ENCODE measurements at regions not wholly inside any gene's neighbourhood (a gene's known extent, or its start where the extent isn't known, plus 50 kb on each side); places are given as distances from the start of the nearest gene placed in this dataset.
"Not testable (repeated sequence)": the region's sequence is repeated elsewhere in the genome, so short reads cannot be mapped to it uniquely, and the experiment has no call there.

- no peak for DNase-seq (ENCODE audit: low read depth)
Observed at GRCh38 chr2:36163520-36164254, 191.9 kb upstream of the CRIM1 start.

- not testable (repeated sequence) for DNase-seq (ENCODE audit: low read depth)
Observed at GRCh38 chr2:36157093-36157492, 198.5 kb upstream of the CRIM1 start.

DNA sequence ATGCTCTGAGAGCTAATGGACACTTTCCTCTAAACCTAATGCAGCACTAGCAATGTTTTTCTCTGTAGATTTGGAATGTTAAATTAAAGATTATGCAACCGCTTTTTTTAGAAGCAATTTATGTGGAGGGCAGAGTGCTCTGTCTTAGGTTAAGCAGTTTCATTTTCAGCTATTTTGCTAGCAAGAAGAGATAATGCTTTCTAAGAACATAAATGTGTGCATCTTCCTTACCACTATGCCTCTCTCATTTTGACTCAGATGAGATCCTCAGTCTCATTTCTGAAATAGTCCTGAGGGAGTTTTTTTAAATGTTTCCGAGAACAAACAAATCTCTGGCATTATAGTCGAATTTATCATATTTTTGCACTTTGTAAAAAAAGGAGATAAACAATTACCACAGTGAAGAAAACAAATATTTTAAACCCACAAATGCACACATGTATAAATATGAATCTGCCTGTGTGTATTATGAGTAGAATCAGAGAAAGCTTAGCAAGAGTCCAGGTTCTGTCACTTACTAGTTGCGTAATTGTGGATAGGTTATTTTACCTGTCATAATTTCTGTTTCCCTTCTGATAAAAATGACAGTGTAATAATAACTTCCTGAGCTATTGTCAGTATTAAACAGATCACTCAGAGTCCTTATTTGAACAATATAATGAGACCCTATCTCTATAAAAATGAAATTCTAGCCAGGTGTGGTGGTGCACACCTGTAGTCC, 207.7 kb upstream of the CRIM1 start:
- DNase-seq (ENCODE audit: low read depth), result no peak

- no peak for DNase-seq (ENCODE audit: low read depth)
Observed at GRCh38 chr2:36146765-36147164, 208.8 kb upstream of the CRIM1 start.

GRCh38 chr2:36140391-36140790, 215.2 kb upstream of the CRIM1 start:
- DNase-seq (ENCODE audit: low read depth), result no peak

DNA sequence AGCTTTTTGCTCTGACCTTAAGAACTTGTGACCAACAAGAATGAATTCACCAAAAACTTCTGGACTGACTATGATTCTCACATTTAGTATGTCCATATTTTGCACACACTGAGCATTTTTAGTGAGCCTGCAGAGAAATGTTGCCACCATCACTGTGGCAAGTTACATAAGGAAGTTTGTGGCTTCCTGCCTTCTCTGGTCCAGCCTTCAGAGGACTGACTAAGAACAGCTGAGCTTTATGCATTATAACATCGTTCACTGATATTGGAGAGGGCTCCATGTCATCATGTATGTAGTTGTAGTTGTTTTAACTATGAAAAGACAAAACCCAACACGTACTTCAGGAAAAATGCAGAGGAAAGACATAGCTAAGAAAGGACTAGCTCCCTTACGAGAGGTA, 218.0 kb upstream of the CRIM1 start:
- DNase-seq (ENCODE audit: low read depth), result no peak

DNA sequence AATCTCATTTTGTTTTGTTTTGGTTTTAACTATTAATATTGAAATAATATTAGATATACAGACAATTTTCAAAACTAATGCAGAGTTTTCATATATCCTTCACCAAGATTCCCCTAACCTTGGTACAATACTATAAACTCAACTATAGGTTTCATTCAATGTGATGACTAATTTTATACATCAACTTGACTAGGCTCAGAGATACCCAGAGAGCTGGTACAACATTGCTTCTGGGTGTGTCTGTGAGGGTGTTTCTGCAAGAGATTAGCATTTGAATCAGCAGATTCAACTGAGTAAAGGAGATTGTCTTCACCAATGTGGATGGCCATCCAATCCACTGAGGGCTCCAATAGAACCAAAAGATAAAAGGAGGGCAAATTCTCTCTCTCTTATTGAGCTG, 221.3 kb upstream of the CRIM1 start:
- no peak for DNase-seq (ENCODE audit: low read depth)

- no peak for DNase-seq (ENCODE audit: low read depth)
Observed at GRCh38 chr2:36128359-36128758, 227.2 kb upstream of the CRIM1 start.

DNA sequence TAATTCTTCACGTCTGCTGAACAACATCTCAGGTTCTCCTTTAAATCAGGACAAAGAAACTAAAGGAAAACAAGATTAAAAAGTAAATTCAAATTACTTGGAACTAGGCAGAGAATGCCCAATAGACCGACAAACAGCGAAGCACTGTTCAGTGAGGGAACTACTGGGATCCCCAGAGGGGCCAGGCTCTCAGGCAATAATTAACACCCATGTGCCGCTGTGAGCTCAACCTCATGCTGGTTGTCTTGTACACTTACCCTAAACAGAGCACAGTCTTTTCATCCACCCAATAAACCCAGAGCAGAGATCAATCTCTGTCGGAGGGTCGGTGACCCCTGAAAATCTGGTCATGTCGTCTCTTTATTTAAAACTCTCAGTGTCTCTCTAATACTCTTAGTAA, 229.9 kb upstream of the CRIM1 start:
- DNase-seq (ENCODE audit: low read depth), result no peak

- no peak for DNase-seq (ENCODE audit: low read depth)
Observed at GRCh38 chr2:36123995-36124394, 231.6 kb upstream of the CRIM1 start.

GRCh38 chr2:36097022-36097421, 258.6 kb upstream of the CRIM1 start:
- DNase-seq (ENCODE audit: low read depth), result no peak

GRCh38 chr2:36091844-36092741, 263.5 kb upstream of the CRIM1 start:
- not testable (repeated sequence) for DNase-seq (ENCODE audit: low read depth)

GRCh38 chr2:36088716-36089328, 266.8 kb upstream of the CRIM1 start:
- no peak for DNase-seq (ENCODE audit: low read depth)

- no peak for DNase-seq (ENCODE audit: low read depth)
Observed at GRCh38 chr2:36087344-36087743, 268.2 kb upstream of the CRIM1 start.

DNA sequence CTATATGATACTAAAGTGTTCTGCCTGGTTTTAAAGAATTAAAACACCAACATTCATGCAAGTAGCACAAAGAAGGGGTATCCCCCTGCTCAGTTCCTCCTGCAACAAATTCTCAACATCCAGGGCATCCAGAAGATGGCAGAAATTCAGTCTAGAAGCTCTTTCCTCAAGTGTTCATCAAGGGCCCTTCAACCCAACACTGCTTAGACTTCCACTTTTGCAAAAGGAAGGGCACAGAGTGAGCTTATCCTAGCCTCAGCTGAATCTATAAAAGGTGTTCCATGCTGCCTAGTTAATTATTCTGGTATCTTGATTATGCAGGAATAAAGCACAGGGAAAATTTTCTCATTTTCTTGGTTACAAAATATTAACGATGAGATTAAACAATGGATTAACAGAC, 275.8 kb upstream of the CRIM1 start:
- DNase-seq (ENCODE audit: low read depth), result no peak

DNA sequence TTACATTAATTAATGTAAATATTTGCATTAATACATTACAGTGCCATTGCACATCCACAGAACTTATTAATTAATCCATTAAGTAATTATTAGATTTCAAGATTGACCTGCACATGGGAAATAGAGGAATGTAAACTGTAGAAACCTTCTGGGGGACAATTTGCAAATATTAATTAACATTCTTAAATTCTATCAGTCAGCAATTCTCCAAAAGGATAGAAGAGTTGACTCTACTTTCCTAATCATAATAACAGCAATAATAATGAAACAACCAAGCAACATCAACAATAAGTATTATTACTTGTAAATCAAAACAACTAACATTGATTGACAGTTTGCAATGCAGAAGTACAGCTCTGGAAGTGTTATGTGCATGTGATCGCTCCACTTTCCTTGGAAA, 281.6 kb upstream of the CRIM1 start:
- no peak for DNase-seq (ENCODE audit: low read depth)

GRCh38 chr2:36071698-36072097, 283.9 kb upstream of the CRIM1 start:
- no peak for DNase-seq (ENCODE audit: low read depth)

- no peak for DNase-seq (ENCODE audit: low read depth)
Observed at GRCh38 chr2:36069074-36069473, 286.5 kb upstream of the CRIM1 start.

DNA sequence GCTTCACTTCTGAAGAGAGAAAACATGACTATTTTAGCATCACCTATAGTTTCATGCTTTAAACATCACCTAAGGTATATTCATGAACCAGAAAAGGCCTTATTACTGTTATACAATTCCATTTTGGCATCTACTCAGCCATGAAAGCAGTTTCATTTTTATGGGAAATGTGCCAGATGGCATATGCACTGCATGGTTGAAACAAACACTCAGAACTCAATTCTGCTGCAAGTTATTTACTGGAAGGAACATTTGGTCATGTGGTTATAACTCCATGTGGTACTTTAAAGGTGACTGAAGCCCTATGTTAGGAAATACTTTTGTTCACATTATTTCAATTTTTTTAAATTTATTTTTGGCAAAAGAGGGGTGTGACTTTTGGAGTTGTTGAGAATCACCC, 287.5 kb upstream of the CRIM1 start:
- DNase-seq (ENCODE audit: low read depth), result no peak

DNA sequence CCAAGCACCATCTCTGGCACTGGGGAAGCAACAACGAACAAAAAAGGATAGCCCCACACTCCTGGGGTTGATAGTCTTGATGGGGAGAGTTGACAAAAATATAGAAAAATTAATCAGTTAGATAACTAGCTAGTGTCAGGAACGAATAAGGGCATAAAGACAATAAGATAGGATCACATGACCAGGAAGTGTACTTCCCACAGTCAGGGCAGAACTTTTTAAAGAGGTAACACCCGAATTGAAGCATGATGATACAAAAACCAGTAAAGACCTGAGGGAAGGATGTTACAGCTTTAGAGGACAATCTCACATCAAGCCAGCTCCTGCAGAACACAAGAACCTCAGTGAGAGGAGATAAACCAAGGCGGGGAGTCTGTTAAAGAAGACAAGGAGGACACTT, 295.4 kb upstream of the CRIM1 start:
- DNase-seq (ENCODE audit: low read depth), result no peak

GRCh38 chr2:36059691-36060090, 295.9 kb upstream of the CRIM1 start:
- DNase-seq (ENCODE audit: low read depth), result no peak

DNA sequence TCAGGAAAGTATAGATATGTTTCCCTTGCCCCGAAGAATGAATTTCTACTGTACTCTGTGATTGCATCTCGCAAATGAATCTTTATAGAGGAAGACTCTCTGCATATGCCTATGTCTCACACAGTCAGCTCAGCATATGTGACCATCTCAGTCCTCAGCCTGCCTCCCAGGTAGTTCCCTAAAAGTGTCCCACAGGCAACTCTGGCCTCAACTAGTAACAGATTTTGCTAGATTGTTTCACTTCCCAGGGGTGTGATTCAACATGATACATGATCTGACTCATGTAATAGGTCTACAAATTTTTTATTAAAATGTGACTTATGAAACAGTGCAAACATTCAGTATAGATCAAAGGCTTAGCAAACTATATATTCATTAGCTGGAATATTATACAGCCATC, 296.6 kb upstream of the CRIM1 start:
- no peak for DNase-seq (ENCODE audit: low read depth)
